ENCODE measurements at regions not wholly inside any gene's neighbourhood (a gene's known extent, or its start where the extent isn't known, plus 50 kb on each side); places are given as distances from the start of the nearest gene placed in this dataset.
"Not testable (repeated sequence)": the region's sequence is repeated elsewhere in the genome, so short reads cannot be mapped to it uniquely, and the experiment has no call there.

DNA sequence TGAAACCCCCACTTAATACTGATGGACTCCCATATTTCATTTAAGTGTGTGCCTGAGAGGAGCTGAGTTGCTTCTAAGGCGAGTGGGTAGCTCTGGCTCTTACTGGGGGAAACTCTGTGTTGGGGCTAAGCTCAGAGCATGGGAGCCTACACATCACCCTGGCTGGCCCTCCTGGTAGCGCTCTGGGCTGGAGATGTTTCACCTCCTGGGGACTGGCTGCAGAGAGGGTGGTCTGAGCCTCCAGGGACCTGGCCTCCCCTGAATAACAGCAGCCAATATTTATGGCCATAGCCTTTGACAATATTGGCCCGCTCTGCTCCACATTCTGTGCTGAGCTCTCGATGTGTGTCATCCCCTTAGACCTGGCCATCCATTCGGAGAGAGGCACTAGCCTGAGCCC is 316.5 kb downstream of the ZNF536 start:
- no peak overlapping the region for H3K4me3 ChIP-seq
- no peaks in the 10 kb centered on the region for H3K36me3 ChIP-seq
- no peak for DNase-seq
- H3K9me3 ChIP-seq = no peaks in the 10 kb centered on the region
- no peaks in the 10 kb centered on the region for H3K27me3 ChIP-seq

DNA sequence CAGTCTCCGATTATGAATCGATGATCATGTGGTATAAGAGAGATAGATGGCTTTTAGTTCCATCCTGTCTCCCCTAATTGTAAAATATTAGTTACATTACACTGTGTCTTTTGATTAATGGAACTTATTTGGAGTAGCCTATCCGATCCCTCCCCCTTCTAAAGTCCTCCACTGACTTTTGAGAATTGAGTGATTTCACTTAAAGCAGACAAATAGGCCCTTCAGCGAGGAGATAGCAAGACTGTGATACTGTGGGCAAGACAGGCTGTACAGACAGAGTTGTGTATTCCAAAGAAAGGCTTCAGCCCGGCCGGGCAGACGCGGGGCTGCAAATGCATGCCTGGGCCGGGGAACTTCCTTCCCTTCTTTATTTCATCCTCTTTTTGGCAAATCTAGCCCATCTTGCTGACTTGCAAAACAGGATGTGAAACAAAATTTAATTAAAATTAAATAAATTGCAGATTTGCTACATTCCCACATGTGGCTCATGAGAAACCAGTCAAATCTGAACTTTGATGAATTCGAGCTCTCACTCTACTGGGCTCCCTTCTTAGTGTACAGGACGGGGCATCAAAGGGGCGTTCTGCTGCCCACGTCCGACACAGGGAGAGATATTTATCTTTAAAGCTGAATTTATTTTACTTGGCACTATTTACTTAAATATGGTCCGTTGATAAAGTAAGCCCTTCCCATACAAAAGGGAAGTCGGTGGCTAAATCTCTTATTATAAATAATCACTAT is 314.8 kb downstream of the ZNF536 start:
- Histone ChIP-seq H3K36me3 (no peaks in the 10 kb centered on the region), H3K27me3 (no peaks in the 10 kb centered on the region), H3K9me3 (no peaks in the 10 kb centered on the region), H3K4me3 (no peak overlapping the region)
- no peak for DNase-seq

DNA sequence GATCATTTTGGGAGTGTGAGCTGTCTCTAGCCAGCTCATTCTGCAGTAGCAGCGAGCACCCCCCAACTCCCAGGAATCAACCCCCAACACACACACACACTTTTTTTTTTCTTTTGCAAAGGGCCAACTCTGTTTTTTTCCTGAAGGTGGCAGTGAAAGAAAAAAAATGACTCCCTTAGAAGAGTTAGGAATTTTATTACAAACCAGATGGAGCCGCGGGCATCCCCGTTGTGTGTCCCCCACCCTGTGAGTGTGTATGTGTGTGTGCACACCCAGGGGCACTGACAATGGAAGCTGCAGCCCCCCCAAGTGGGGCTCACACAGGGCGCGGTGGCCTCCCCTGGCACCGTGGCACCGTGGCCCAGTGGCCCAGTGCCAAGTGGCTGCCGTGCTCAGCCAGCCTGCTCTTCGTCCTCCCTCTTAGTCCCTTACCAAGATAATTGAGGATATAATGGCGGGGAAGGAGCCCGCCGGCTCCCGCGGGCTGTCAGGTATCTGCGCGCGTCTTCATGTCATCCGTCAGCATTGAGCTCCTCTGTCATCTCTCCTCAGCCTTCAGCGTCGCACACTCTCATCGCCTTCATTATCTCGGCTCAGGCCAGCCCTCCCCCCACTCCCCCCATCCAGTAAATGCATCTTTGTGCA is 314.1 kb downstream of the ZNF536 start:
- Histone ChIP-seq H3K9me3 (no peaks in the 10 kb centered on the region), H3K36me3 (no peaks in the 10 kb centered on the region), H3K4me3 (no peak overlapping the region), H3K27me3 (no peaks in the 10 kb centered on the region)
- no peak for DNase-seq

DNA sequence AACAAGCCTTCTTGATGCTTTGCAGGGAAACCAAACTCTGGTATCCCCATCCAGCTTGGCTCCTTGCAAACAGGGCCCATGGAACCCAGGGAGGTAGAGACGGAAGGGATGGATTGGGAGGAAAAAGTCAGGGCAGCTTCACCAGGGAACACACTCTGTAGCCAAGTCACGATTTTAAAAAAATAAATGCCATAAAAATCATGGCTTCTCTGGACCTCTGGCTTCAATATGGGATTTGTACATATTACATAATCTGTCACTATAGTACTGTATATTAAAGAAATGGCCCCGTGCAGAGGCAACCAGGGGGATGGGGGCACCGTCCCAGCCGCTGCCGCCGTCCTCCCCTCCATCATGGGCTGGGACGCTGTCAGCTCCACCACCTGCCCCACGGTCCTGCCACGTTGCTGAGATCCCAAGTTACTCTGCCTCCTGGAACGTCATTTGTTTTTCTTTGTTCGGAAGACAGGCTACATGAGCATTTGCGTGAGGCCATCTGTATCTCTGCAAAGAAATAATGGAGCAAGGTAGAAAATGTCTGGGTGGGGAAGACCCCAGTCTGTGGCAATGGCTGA is 313.3 kb downstream of the ZNF536 start:
- Histone ChIP-seq H3K9me3 (no peaks in the 10 kb centered on the region), H3K27me3 (no peaks in the 10 kb centered on the region), H3K36me3 (no peaks in the 10 kb centered on the region), H3K4me3 (no peak overlapping the region)
- DNase-seq = no peak

GRCh38 chr19:30684613-30685012 is 312.4 kb downstream of the ZNF536 start:
- Histone ChIP-seq H3K36me3 (no peaks in the 10 kb centered on the region), H3K27me3 (no peaks in the 10 kb centered on the region), H3K9me3 (no peaks in the 10 kb centered on the region), H3K4me3 (no peak overlapping the region)
- DNase-seq = no peak

DNA sequence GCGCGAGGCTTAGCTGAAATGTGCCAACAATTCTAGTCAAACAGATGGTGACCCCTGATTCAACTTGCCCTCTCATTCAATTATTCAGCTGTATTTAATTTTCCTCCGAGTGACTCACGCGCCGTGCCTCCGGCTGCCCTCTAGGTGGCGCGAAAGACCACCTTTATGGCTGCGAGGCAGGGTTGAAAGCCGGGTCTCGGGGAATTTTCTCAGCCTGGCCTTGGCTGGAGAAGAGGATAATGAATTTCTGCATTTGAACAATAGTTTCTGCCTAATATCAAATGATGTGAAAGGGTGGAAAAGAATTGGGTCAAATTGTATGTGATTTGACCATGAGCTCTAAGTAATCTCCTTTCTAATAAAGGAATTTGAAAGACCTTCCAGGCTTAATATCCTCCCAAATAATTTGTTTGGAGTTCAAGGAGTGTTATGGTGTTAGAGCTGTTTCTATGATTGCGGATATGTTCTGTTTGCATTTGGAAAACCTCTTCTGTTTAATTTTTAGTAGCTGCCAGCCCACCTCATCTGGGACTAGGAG is 310.9 kb downstream of the ZNF536 start:
- Histone ChIP-seq H3K27me3 (no peaks in the 10 kb centered on the region), H3K9me3 (no peaks in the 10 kb centered on the region), H3K36me3 (no peaks in the 10 kb centered on the region), H3K4me3 (no peak overlapping the region)
- DNase-seq = peak; percentile 78

GRCh38 chr19:30682146-30682998 is 310.2 kb downstream of the ZNF536 start:
- Histone ChIP-seq H3K9me3 (no peaks in the 10 kb centered on the region), H3K36me3 (no peaks in the 10 kb centered on the region), H3K4me3 (no peak overlapping the region), H3K27me3 (no peaks in the 10 kb centered on the region)
- no peak for DNase-seq

DNA sequence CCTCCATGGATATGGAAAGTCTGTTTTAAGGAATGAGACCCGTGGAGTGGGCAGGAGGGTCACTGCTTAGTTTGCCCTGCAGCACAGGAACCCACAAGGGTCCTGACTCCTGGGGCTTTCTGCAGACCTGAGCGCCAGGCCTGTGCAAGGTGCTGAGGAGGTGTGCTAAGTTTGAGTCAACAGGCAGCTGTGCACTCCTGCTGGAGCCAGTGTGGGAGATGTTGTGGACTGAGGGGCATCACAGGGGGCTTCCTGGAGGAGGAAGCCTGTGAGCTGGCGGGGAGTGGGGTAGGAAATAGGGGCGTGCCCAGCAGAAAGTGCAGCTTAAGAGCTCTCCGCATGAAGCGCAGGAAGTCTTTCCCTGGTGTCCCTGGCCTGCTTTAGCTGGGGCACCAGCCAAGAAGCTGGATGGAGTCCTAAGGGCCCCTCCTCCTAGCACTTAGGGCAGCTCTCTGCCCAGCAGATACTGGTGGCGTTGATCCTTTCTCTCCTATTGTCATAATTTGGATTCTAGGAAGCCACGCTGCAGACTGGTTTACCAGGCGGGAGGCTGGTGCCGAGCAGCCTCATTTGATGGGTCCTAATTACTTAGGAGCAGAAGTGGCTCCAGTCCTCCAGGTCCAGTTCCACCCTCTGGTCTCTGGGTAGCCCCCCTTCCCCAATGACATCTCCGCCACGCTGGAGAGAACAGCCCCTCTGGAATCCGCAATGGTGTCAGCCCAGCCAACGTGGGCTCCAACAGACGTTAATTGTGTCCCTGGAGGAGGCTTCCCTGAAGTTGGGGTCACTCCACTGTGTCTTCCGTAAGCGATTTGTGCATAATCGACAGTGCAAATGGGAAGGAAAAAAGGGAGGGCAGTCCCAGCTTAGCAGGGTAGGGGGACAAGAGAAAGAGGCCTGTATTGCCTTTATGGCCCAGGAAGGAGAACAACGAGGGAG is 309.2 kb downstream of the ZNF536 start:
- Histone ChIP-seq H3K36me3 (no peaks in the 10 kb centered on the region), H3K27me3 (peaks cover 3% of the 10 kb centered on the region), H3K4me3 (no peak overlapping the region), H3K9me3 (no peaks in the 10 kb centered on the region)
- no peak for DNase-seq

- DNase-seq, H3K9me3 ChIP-seq, H3K36me3 ChIP-seq, H3K27me3 ChIP-seq, H3K4me3 ChIP-seq: not testable (repeated sequence)
Observed at GRCh38 chr19:30680399-30680798, 308.2 kb downstream of the ZNF536 start.

DNA sequence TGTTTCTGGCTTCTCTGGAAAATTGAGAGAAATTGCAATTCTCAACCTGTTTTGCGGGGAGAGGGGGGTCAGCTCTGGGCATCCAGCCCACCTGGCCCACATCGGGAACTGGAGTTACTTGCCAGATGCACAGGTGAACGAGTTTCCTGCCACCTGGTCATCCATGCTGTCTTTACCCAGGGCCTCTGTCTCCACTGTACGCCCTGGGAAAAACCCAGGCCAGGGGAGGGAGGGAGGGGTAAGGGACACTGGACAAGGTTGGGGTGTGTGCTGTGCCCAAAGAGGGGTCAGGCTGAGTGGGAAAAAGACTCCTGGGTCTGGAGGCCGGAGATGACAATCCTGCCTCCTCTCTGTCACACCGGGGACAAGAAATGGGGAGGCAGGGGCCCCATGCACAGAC is 307.6 kb downstream of the ZNF536 start:
- DNase-seq = no peak
- H3K4me3 ChIP-seq = no peak overlapping the region
- H3K9me3 ChIP-seq = no peaks in the 10 kb centered on the region
- no peaks in the 10 kb centered on the region for H3K36me3 ChIP-seq
- peaks cover 7% of the 10 kb centered on the region for H3K27me3 ChIP-seq

DNA sequence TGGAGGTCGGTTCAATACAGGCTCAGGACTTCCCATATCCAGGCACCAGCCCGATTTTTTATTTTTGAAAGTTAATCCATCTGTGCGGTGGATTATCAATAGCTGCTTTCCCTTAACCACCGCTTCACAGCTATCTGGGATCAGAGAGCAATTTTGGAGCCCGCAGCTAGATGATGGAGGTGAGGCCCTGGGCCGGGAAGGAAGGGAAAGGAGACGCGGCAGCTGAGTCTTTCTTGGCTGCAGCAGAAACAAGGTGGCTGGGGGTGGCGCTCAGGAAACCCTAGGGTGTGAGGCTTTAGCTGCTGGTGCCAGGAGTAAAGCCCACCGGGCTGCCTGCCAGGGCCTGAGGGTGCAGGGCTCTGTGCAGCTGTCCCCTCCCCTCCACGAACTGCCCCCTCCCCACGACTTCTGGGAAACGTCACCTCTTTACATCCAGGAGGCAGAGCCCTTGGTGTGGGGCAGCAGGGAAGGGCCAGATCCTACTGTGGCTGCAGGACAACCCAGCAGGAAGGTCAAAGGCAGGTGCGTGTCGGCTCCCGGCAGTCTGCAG is 307.0 kb downstream of the ZNF536 start:
- no peak for DNase-seq
- Histone ChIP-seq H3K4me3 (no peak overlapping the region), H3K9me3 (no peaks in the 10 kb centered on the region), H3K36me3 (no peaks in the 10 kb centered on the region), H3K27me3 (peaks cover 12% of the 10 kb centered on the region)

- DNase-seq = no peak
- Histone ChIP-seq H3K27me3 (peaks cover 15% of the 10 kb centered on the region), H3K4me3 (no peak overlapping the region)
Observed at GRCh38 chr19:30678168-30678567, 306.0 kb downstream of the ZNF536 start.

DNA sequence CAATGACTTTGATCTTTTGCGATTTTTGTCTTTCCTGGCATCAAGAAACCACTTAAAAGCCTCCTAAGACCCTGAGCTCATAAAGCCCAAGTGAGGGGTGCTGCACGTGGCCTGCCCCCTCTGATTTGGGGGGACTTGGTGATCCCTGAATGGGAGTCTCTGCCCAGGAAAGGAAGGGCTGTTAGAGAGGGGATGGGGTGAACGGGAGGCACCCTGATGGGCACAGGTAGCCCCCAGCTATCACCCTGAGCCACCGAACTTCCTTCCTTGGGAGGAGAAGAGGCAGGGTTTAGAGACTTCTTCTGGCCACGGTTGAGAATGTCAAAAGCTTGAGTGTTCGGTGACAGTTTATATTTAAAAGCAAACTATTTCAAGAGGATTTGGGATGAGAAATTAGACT is 305.5 kb downstream of the ZNF536 start:
- Histone ChIP-seq H3K36me3 (no peaks in the 10 kb centered on the region), H3K9me3 (no peaks in the 10 kb centered on the region), H3K27me3 (peaks cover 15% of the 10 kb centered on the region), H3K4me3 (no peak overlapping the region)
- DNase-seq = no peak

More at GRCh38 chr19:30678168-30678567, 306.0 kb downstream of the ZNF536 start:
- H3K9me3 ChIP-seq = no peaks in the 10 kb centered on the region
- no peaks in the 10 kb centered on the region for H3K36me3 ChIP-seq

GRCh38 chr19:30676990-30677679 is 305.0 kb downstream of the ZNF536 start:
- Histone ChIP-seq H3K27me3 (peaks cover 21% of the 10 kb centered on the region), H3K9me3 (no peaks in the 10 kb centered on the region)

GRCh38 chr19:30675086-30675485 is 302.9 kb downstream of the ZNF536 start:
- DNase-seq = no peak
- H3K4me3 ChIP-seq = no peak overlapping the region
- H3K9me3 ChIP-seq = no peaks in the 10 kb centered on the region
- peaks cover 21% of the 10 kb centered on the region for H3K27me3 ChIP-seq
- H3K36me3 ChIP-seq = no peaks in the 10 kb centered on the region

More at GRCh38 chr19:30676990-30677679, 305.0 kb downstream of the ZNF536 start:
- no peak overlapping the region for H3K4me3 ChIP-seq
- no peak for DNase-seq
- no peaks in the 10 kb centered on the region for H3K36me3 ChIP-seq
